WTC11 (cell line): ENCODE measurements at regions not wholly inside any gene's neighbourhood (a gene's known extent, or its start where the extent isn't known, plus 50 kb on each side); places are given as distances from the start of the nearest gene placed in this dataset.

ENCODE experiments used
- CBFB ChIP-seq: sonication (generic); formaldehyde crosslinking; IDR thresholded peaks from 2 replicates; pipeline ENCODE4 v1.8.1; 2022; ENCODE audit warnings: mild to moderate bottlenecking, low read depth, missing genetic modification reagents
- NFYB ChIP-seq: sonication (generic); formaldehyde crosslinking; conservative IDR thresholded peaks from 2 replicates; pipeline ENCODE4 v1.8.0; 2022; ENCODE audit warnings: low read depth, missing genetic modification reagents
- NR3C1 ChIP-seq: sonication (generic); formaldehyde crosslinking; conservative IDR thresholded peaks from 2 replicates; pipeline ENCODE4 v1.8.1; 2023; ENCODE audit warnings: low read depth, mild to moderate bottlenecking, missing genetic modification reagents
- SP1 ChIP-seq: sonication (generic); formaldehyde crosslinking; conservative IDR thresholded peaks from 2 replicates; pipeline ENCODE4 v1.8.1; 2022; ENCODE audit warnings: missing genetic modification reagents
- TEAD1 ChIP-seq: sonication (generic); formaldehyde crosslinking; IDR thresholded peaks from 2 replicates; pipeline ENCODE4 v1.8.0; 2022; ENCODE audit warnings: mild to moderate bottlenecking, missing genetic modification reagents
- TF ChIP-seq, protein P1 (sequence below): sonication (generic); formaldehyde crosslinking; conservative IDR thresholded peaks from 2 replicates; pipeline ENCODE4 v1.8.1; 2022; ENCODE audit warnings: mild to moderate bottlenecking, missing genetic modification reagents
- TF ChIP-seq, protein P2 (sequence below): sonication (generic); formaldehyde crosslinking; IDR thresholded peaks from 2 replicates; pipeline ENCODE4 v1.8.0; 2022; ENCODE audit warnings: mild to moderate bottlenecking, missing genetic modification reagents
- TF ChIP-seq, protein P3 (sequence below): fragments of 200-600 bp; IDR thresholded peaks from 2 replicates; pipeline ENCODE4 v1.8.0; 2022; ENCODE audit warnings: antibody characterized with exemption
- TF ChIP-seq, protein P4 (sequence below): sonication (generic); formaldehyde crosslinking; conservative IDR thresholded peaks from 2 replicates; pipeline ENCODE4 v1.8.1; 2023; ENCODE audit warnings: mild to moderate bottlenecking, low read depth, missing genetic modification reagents, moderate library complexity
- TF ChIP-seq, protein P5 (sequence below): sonication (generic); formaldehyde crosslinking; IDR thresholded peaks from 2 replicates; pipeline ENCODE4 v1.8.0; 2023; ENCODE audit warnings: mild to moderate bottlenecking, missing genetic modification reagents
- TF ChIP-seq, protein P6 (sequence below): sonication (generic); formaldehyde crosslinking; IDR thresholded peaks from 2 replicates; pipeline ENCODE4 v1.8.0; 2023; ENCODE audit warnings: missing genetic modification reagents
- TF ChIP-seq, protein P7 (sequence below): sonication (generic); formaldehyde crosslinking; IDR thresholded peaks from 2 replicates; pipeline ENCODE4 v1.8.1; 2023; ENCODE audit warnings: mild to moderate bottlenecking, missing genetic modification reagents, moderate library complexity

DNA sequence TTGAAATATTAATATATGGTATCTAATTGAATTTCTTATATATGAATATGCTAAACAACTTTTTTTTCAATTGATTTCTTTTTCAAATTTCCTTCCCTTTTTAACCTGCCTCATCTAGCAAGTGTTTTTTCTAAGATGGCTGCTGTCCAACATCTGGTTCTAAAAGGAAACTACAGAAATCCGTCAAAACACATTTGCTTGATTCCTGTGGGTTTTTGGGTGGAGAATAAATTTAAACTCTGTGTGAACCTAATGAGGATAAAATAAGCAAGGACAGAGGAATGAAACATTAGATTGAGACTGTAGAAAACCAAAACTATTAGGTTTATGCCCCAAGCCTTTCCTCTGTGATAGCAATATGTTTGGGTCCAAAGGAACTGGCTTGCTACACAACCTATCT, 75.5 kb upstream of the STARD3NL start:
- TF ChIP-seq TEAD1 (CRISPR knock-in tag) (no peak), NFYB (CRISPR knock-in tag) (no peak), SP1 (CRISPR knock-in tag) (no peak), NR3C1 (CRISPR knock-in tag) (no peak), CBFB (CRISPR knock-in tag) (no peak)
- TF ChIP-seq, protein P1, sequence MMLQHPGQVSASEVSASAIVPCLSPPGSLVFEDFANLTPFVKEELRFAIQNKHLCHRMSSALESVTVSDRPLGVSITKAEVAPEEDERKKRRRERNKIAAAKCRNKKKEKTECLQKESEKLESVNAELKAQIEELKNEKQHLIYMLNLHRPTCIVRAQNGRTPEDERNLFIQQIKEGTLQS (CRISPR knock-in tag): no peak
- TF ChIP-seq, protein P2, sequence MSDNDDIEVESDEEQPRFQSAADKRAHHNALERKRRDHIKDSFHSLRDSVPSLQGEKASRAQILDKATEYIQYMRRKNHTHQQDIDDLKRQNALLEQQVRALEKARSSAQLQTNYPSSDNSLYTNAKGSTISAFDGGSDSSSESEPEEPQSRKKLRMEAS (CRISPR knock-in tag): no peak
- TF ChIP-seq, protein P3, sequence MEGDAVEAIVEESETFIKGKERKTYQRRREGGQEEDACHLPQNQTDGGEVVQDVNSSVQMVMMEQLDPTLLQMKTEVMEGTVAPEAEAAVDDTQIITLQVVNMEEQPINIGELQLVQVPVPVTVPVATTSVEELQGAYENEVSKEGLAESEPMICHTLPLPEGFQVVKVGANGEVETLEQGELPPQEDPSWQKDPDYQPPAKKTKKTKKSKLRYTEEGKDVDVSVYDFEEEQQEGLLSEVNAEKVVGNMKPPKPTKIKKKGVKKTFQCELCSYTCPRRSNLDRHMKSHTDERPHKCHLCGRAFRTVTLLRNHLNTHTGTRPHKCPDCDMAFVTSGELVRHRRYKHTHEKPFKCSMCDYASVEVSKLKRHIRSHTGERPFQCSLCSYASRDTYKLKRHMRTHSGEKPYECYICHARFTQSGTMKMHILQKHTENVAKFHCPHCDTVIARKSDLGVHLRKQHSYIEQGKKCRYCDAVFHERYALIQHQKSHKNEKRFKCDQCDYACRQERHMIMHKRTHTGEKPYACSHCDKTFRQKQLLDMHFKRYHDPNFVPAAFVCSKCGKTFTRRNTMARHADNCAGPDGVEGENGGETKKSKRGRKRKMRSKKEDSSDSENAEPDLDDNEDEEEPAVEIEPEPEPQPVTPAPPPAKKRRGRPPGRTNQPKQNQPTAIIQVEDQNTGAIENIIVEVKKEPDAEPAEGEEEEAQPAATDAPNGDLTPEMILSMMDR: no peak
- TF ChIP-seq, protein P4, sequence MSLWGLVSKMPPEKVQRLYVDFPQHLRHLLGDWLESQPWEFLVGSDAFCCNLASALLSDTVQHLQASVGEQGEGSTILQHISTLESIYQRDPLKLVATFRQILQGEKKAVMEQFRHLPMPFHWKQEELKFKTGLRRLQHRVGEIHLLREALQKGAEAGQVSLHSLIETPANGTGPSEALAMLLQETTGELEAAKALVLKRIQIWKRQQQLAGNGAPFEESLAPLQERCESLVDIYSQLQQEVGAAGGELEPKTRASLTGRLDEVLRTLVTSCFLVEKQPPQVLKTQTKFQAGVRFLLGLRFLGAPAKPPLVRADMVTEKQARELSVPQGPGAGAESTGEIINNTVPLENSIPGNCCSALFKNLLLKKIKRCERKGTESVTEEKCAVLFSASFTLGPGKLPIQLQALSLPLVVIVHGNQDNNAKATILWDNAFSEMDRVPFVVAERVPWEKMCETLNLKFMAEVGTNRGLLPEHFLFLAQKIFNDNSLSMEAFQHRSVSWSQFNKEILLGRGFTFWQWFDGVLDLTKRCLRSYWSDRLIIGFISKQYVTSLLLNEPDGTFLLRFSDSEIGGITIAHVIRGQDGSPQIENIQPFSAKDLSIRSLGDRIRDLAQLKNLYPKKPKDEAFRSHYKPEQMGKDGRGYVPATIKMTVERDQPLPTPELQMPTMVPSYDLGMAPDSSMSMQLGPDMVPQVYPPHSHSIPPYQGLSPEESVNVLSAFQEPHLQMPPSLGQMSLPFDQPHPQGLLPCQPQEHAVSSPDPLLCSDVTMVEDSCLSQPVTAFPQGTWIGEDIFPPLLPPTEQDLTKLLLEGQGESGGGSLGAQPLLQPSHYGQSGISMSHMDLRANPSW (CRISPR knock-in tag): no peak
- TF ChIP-seq, protein P5, sequence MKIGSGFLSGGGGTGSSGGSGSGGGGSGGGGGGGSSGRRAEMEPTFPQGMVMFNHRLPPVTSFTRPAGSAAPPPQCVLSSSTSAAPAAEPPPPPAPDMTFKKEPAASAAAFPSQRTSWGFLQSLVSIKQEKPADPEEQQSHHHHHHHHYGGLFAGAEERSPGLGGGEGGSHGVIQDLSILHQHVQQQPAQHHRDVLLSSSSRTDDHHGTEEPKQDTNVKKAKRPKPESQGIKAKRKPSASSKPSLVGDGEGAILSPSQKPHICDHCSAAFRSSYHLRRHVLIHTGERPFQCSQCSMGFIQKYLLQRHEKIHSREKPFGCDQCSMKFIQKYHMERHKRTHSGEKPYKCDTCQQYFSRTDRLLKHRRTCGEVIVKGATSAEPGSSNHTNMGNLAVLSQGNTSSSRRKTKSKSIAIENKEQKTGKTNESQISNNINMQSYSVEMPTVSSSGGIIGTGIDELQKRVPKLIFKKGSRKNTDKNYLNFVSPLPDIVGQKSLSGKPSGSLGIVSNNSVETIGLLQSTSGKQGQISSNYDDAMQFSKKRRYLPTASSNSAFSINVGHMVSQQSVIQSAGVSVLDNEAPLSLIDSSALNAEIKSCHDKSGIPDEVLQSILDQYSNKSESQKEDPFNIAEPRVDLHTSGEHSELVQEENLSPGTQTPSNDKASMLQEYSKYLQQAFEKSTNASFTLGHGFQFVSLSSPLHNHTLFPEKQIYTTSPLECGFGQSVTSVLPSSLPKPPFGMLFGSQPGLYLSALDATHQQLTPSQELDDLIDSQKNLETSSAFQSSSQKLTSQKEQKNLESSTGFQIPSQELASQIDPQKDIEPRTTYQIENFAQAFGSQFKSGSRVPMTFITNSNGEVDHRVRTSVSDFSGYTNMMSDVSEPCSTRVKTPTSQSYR: no peak
- TF ChIP-seq, protein P6, sequence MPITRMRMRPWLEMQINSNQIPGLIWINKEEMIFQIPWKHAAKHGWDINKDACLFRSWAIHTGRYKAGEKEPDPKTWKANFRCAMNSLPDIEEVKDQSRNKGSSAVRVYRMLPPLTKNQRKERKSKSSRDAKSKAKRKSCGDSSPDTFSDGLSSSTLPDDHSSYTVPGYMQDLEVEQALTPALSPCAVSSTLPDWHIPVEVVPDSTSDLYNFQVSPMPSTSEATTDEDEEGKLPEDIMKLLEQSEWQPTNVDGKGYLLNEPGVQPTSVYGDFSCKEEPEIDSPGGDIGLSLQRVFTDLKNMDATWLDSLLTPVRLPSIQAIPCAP (CRISPR knock-in tag): no peak
- TF ChIP-seq, protein P7, sequence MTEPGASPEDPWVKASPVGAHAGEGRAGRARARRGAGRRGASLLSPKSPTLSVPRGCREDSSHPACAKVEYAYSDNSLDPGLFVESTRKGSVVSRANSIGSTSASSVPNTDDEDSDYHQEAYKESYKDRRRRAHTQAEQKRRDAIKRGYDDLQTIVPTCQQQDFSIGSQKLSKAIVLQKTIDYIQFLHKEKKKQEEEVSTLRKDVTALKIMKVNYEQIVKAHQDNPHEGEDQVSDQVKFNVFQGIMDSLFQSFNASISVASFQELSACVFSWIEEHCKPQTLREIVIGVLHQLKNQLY (CRISPR knock-in tag): no peak
